HFF-Myc (cell line): ENCODE measurements at regions not wholly inside any gene's neighbourhood (a gene's known extent, or its start where the extent isn't known, plus 50 kb on each side); places are given as distances from the start of the nearest gene placed in this dataset.

Source experiments
- DNase-seq: peaks from one replicate; pipeline ENCODE4 v3.0.0-alpha.2; 2011; ENCODE audit warnings: low read depth; ENCODE audit errors: extremely low read depth
- H3K4me3 ChIP-seq: replicated peaks from 2 replicates; pipeline ENCODE4 v1.5.1; 2011; ENCODE audit warnings: low read depth, mild to moderate bottlenecking, control low read depth, low read length
- TF ChIP-seq, protein P1 (sequence below): IDR thresholded peaks from 2 replicates; pipeline ENCODE4 v1.5.1; 2012; ENCODE audit warnings: mild to moderate bottlenecking, low read depth, low read length, control low read depth; ENCODE audit errors: missing control alignments

DNA sequence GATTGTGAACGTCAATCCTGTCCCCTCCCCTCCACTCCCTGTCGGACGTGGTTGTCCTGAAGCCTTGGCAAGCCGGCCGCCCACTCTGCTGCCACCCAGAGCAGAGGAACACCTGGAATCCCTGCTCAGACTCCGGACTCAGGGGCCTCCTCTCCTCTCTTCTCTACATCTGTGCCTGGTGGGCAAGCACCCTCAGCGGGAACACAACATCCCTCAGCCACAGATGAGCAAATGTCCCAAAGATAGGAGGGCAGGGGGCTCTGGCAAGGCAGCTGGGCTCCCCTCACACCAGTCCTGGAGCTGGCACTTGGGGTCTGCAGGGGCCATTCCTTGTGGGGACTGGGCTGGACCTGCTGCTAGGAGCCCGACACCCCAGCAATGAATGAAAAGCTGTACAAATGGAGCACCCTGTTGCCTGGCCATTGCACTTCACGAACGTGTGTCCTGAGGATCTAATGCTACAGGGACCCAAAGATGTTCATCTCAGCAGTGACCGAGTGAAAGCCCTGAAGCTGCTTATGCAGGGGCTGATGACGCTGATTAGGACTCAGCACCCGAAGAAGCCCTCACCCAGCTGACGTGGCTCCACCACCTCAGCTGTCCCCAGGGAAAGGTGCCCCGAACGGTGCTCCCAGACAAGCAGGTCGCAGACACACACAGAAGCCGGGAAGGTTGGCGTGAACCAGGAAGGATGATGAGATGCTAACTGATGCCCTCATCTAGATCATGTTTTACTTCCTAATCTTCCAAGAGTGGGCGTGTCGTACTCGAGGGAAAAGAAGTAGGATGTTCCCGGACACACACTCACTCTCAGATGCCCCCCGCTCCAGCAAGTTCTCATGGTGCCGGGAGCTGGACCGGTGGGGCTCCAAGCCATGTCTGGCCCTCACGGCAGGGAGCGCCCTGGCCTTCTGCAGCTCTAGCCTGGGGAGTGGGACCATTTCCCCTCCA is 177.0 kb upstream of the PPP1R26 start:
- DNase-seq = no peak
- no peak overlapping the region for H3K4me3 ChIP-seq
- TF ChIP-seq, protein P1, sequence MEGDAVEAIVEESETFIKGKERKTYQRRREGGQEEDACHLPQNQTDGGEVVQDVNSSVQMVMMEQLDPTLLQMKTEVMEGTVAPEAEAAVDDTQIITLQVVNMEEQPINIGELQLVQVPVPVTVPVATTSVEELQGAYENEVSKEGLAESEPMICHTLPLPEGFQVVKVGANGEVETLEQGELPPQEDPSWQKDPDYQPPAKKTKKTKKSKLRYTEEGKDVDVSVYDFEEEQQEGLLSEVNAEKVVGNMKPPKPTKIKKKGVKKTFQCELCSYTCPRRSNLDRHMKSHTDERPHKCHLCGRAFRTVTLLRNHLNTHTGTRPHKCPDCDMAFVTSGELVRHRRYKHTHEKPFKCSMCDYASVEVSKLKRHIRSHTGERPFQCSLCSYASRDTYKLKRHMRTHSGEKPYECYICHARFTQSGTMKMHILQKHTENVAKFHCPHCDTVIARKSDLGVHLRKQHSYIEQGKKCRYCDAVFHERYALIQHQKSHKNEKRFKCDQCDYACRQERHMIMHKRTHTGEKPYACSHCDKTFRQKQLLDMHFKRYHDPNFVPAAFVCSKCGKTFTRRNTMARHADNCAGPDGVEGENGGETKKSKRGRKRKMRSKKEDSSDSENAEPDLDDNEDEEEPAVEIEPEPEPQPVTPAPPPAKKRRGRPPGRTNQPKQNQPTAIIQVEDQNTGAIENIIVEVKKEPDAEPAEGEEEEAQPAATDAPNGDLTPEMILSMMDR = no peak

DNA sequence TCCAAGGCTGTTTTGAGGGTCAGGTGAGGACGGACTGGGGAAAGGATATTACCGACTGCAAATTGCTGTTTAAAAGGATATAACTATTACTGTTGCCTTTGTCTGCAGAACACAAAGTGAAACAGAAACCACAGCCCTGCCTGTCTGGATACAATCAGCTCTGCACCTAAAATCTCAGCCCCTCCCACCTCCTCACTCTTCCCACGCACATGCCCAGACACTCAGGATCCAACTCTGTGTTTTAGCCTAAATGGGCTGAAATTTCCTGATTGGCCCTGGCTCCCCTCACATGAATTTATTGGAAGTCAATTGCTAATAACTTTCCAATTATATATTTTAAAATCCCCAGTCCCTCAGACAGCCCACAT is 176.3 kb upstream of the PPP1R26 start:
- no peak for DNase-seq
- H3K4me3 ChIP-seq = no peak overlapping the region
- TF ChIP-seq, protein P1 = no peak

DNA sequence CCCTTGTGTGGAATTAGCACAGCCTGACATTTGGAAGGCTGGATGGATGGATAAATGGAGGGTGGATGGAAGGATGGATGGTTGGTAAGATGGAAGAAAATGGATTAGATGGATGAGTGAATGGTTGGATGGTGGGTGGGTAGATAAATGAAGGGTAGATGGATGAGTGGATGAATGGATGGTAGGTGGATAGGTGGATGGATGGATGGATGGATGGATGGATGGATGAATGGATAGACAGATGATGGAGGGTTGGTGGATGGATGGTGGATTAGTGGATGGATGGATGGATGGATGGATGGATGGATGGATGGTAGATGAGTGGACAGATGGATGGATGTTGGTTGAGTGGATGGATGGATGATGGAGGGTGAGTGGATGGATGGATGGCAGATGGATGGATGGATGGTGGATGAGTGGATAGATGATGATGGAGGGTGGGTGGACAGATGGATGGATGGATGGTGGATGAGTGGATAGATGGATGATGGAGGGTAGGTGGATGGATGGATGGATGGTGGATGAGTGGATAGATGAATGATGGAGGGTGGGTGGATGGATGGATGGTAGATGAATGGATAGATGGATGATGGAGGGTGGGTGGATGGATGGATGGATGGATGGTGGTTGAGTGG is 175.6 kb upstream of the PPP1R26 start:
- TF ChIP-seq, protein P1 = no peak
- no peak overlapping the region for H3K4me3 ChIP-seq
- DNase-seq = no peak

- no peak for DNase-seq
- TF ChIP-seq, protein P1 = no peak
- no peak overlapping the region for H3K4me3 ChIP-seq
Measured at GRCh38 chr9:135304886-135305285, 174.7 kb upstream of the PPP1R26 start.

DNA sequence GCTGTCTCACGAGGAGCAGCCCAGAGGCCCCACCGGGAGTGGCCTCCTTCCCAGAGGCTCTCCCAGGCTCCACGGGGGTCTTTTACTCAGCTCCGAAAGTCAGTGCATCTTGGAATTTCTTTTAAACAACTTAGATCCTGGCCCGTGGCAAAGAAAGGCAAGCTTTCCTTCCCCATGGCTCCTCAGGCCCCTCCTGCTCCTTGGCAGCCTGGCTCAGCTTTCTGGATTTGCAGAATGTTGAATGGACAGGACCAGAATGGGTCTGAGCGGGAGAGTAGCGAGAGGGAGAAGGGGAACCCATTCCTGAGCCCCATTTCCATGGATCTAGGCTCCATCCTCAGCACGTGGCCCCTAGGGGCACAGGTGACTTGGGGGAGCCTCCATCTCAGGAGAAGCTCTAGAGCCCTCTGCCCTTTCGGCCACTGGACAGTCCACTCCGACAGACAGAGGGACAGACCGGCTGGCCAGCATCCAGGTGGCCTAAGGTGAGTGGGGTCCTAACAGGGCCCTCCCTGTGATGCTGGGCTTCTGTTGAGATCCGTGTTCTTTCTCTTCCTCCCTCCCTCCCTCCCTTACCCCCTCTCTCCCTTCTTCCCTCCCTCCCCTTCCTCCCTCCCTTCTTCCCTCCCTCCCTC is 173.9 kb upstream of the PPP1R26 start:
- no peak for DNase-seq
- H3K4me3 ChIP-seq = no peak overlapping the region
- TF ChIP-seq, protein P1 = no peak

GRCh38 chr9:135306699-135307098 is 172.9 kb upstream of the PPP1R26 start:
- TF ChIP-seq, protein P1 = no peak
- no peak for DNase-seq
- H3K4me3 ChIP-seq = no peak overlapping the region
